Upper lobe of left lung (tissue), 6 donors: ENCODE measurements at regions not wholly inside any gene's neighbourhood (a gene's known extent, or its start where the extent isn't known, plus 50 kb on each side); places are given as distances from the start of the nearest gene placed in this dataset.
A peak's percentile ranks its signal among the peaks of the same experiment; 100 is the strongest.

Experiments
- ATAC-seq, 2 donors: fragments of 200-7000 bp; cut with Tn5 transposase; one replicate each; pipeline ENCODE4 v1.9.1; 2022; ENCODE audit warnings: mild to moderate bottlenecking in 2 of 2, moderate library complexity in 2 of 2; ENCODE audit not compliant: low FRiP score in 2 of 2
- DNase-seq, 2 donors: peaks; one replicate each; pipeline ENCODE4 v3.0.0-alpha.2; 2019 to 2020
- H3K27ac ChIP-seq, 4 donors: fragments of 200-600 bp; sonication (generic); one replicate each; pipeline ENCODE4 v1.5.1; 2016 to 2019
- H3K27me3 ChIP-seq, 4 donors: fragments of 200-600 bp; sonication (generic); one replicate each; pipeline ENCODE4 v1.5.1; 2017 to 2019
- H3K36me3 ChIP-seq, 4 donors: fragments of 200-600 bp; sonication (generic); one replicate each; pipeline ENCODE4 v1.5.1; 2016 to 2019
- H3K4me1 ChIP-seq, 4 donors: fragments of 200-600 bp; sonication (generic); one replicate each; pipeline ENCODE4 v1.5.1; 2018 to 2019
- H3K4me3 ChIP-seq, 4 donors: fragments of 200-600 bp; sonication (generic); one replicate each; pipeline ENCODE4 v1.5.1; 2017 to 2019; ENCODE audit warnings: mild to moderate bottlenecking in 2 of 4, moderate library complexity in 1 of 4
- H3K9me3 ChIP-seq, 4 donors: fragments of 200-600 bp; sonication (generic); one replicate each; pipeline ENCODE4 v1.5.1; 2018 to 2019
- CTCF ChIP-seq, 6 experiments: fragments of 450-650 bp in 4 of 6; fragments of 200-600 bp in 2 of 6; sonication (generic) in 2 of 6; IDR thresholded peaks; one replicate each; pipeline ENCODE4 v1.5.1; 2016 to 2019; ENCODE audit warnings: antibody characterized with exemption in 6 of 6
- EP300 ChIP-seq, 4 donors: sonication (generic); formaldehyde crosslinking; IDR thresholded peaks; one replicate each; pipeline ENCODE4 v1.5.1; 2017; ENCODE audit warnings: antibody characterized with exemption in 4 of 4, control low read depth in 2 of 4
- POLR2A ChIP-seq, 4 donors: fragments of 450-650 bp; IDR thresholded peaks; one replicate each; pipeline ENCODE4 v1.5.1; 2016 to 2017; ENCODE audit warnings: antibody characterized with exemption in 4 of 4, mild to moderate bottlenecking in 2 of 4
- POLR2AphosphoS5 ChIP-seq, 2 donors: sonication (generic); formaldehyde crosslinking; IDR thresholded peaks; one replicate each; pipeline ENCODE4 v1.5.1; 2017; ENCODE audit warnings: antibody characterized with exemption in 2 of 2
- WGBS, 2 donors: methylation state at CpG; one replicate each; pipeline ENCODE4 v1.1.5; 2017 to 2018; 5-methylcytosine and 5-hydroxymethylcytosine counted together
- donor health status: DM: no; HTN: no; CAD: no; lungs with moderate emphysema.
- donor health status: DM: no; HTN: yes; CAD: no; lungs with severe emphysema.

GRCh38 chr7:22949944-22950343 lies 64.0 kb downstream of the HYCC1 start:
- Histone ChIP-seq H3K27me3 (no peaks in the 10 kb centered on the region), H3K4me1 (peaks cover 0 to 11% (median 0%) of the 10 kb centered on the region in 4 donors), H3K4me3 (no peak overlapping the region), H3K27ac (no peak overlapping the region), H3K9me3 (no peaks in the 10 kb centered on the region), H3K36me3 (peaks cover 0 to 10% (median 0%) of the 10 kb centered on the region in 4 donors)
- no peak for DNase-seq
- TF ChIP-seq POLR2AphosphoS5 (IDR thresholded peaks at IDR 0.05) (no peak), CTCF (IDR thresholded peaks at IDR 0.05) (no peak), POLR2A (IDR thresholded peaks at IDR 0.05) (no peak), EP300 (IDR thresholded peaks at IDR 0.05) (no peak)
- no peak for ATAC-seq
- WGBS, 2 donors = 61 to 76% methylated on average over 2 of the region's 2 CpGs

GRCh38 chr7:22949221-22949620 lies 64.7 kb downstream of the HYCC1 start:
- ATAC-seq = no peak
- H3K27me3 ChIP-seq = no peaks in the 10 kb centered on the region
- no peak overlapping the region for H3K27ac ChIP-seq
- no peak for DNase-seq
- peaks cover 0 to 10% (median 0%) of the 10 kb centered on the region in 4 donors for H3K36me3 ChIP-seq
- no peaks in the 10 kb centered on the region for H3K9me3 ChIP-seq
- TF ChIP-seq POLR2A (IDR thresholded peaks at IDR 0.05) (no peak), CTCF (IDR thresholded peaks at IDR 0.05) (no peak), EP300 (IDR thresholded peaks at IDR 0.05) (no peak), POLR2AphosphoS5 (IDR thresholded peaks at IDR 0.05) (no peak)
- H3K4me3 ChIP-seq = no peak overlapping the region
- 44 to 60% methylated on average over 3 of the region's 3 CpGs for WGBS, 2 donors
- H3K4me1 ChIP-seq = peaks cover 0 to 11% (median 0%) of the 10 kb centered on the region in 4 donors

GRCh38 chr7:22948770-22949169 lies 65.2 kb downstream of the HYCC1 start:
- ATAC-seq (no peak), DNase-seq (no peak)
- 38 to 40% methylated on average over 2 of the region's 2 CpGs for WGBS, 2 donors

GRCh38 chr7:22945584-22945983 lies 68.3 kb downstream of the HYCC1 start:
- no peak overlapping the region for H3K4me3 ChIP-seq
- peaks cover 0 to 16% (median 0%) of the 10 kb centered on the region in 4 donors for H3K4me1 ChIP-seq
- TF ChIP-seq CTCF (IDR thresholded peaks at IDR 0.05) = no peak
- whole genome bisulfite sequencing, 2 donors = 89 to 93% methylated on average over 6 of the region's 6 CpGs
- ATAC-seq = no peak
- peaks cover 0 to 11% (median 0%) of the 10 kb centered on the region in 4 donors for H3K36me3 ChIP-seq
- H3K27ac ChIP-seq = no peak overlapping the region
- H3K27me3 ChIP-seq = no peaks in the 10 kb centered on the region
- DNase-seq = no peak
- no peaks in the 10 kb centered on the region for H3K9me3 ChIP-seq

More at GRCh38 chr7:22948770-22949169, 65.2 kb downstream of the HYCC1 start:
- Histone ChIP-seq H3K27me3 (no peaks in the 10 kb centered on the region), H3K4me1 (peaks cover 0 to 12% (median 0%) of the 10 kb centered on the region in 4 donors), H3K4me3 (no peak overlapping the region), H3K9me3 (no peaks in the 10 kb centered on the region), H3K36me3 (peaks cover 0 to 10% (median 0%) of the 10 kb centered on the region in 4 donors), H3K27ac (peak overlapping the region in 1 of 4 donors; percentile 2)
- TF ChIP-seq POLR2A (IDR thresholded peaks at IDR 0.05) (no peak), EP300 (IDR thresholded peaks at IDR 0.05) (no peak), POLR2AphosphoS5 (IDR thresholded peaks at IDR 0.05) (no peak), CTCF (IDR thresholded peaks at IDR 0.05) (no peak)

GRCh38 chr7:22944510-22944909 lies 69.4 kb downstream of the HYCC1 start:
- DNase-seq (no peak), ATAC-seq (no peak)
- TF ChIP-seq POLR2AphosphoS5 (IDR thresholded peaks at IDR 0.05) (no peak), EP300 (IDR thresholded peaks at IDR 0.05) (no peak), CTCF (IDR thresholded peaks at IDR 0.05) (no peak), POLR2A (IDR thresholded peaks at IDR 0.05) (no peak)
- H3K4me3 ChIP-seq = no peak overlapping the region
- WGBS, 2 donors = 70 to 79% methylated on average over 2 of the region's 2 CpGs
- peaks cover 0 to 16% (median 0%) of the 10 kb centered on the region in 4 donors for H3K4me1 ChIP-seq
- H3K36me3 ChIP-seq = peaks cover 0 to 13% (median 0%) of the 10 kb centered on the region in 4 donors
- no peaks in the 10 kb centered on the region for H3K9me3 ChIP-seq
- no peak overlapping the region for H3K27ac ChIP-seq
- no peaks in the 10 kb centered on the region for H3K27me3 ChIP-seq
